HCT116 (cell line): ENCODE measurements at regions not wholly inside any gene's neighbourhood (a gene's known extent, or its start where the extent isn't known, plus 50 kb on each side); places are given as distances from the start of the nearest gene placed in this dataset.

Experiments used
- ATAC-seq: fragments of 200-7000 bp; cut with Tn5 transposase; 2 replicates; pipeline ENCODE4 v1.9.1; 2020; ENCODE audit warnings: mild to moderate bottlenecking, moderate library complexity
- BruUV-seq: library from RNA; stranded (reverse); fragments of 400-500 nt; replicated peaks from 2 replicates; lab custom pipeline; 2021; lab: Mats Ljungman, UMichigan
- CTCF ChIA-PET: fragments of 300-600 bp; sonication (Branson Sonifier 250); formaldehyde crosslinking; loops from one replicate; lab custom pipeline; 2021; ENCODE audit warnings: antibody characterized with exemption; lab: Charles Lee
- POLR2A ChIA-PET: fragments of 300-600, 350-600 bp; sonication (Branson Sonifier 250); formaldehyde crosslinking; loops from one replicate; lab custom pipeline; 2021; ENCODE audit warnings: antibody characterized with exemption; lab: Charles Lee
- RAD21 ChIA-PET, 2 experiments: fragments of 300-600 bp; sonication (Branson Sonifier 250); formaldehyde crosslinking; loops; one replicate each; lab custom pipeline; 2023; ENCODE audit warnings: low total read pairs in 2 of 2; ENCODE audit not compliant: uncharacterized antibody in 2 of 2, unreplicated experiment in 2 of 2, low non-redundant PET in 1 of 2; lab: Charles Lee
- DNase-seq: peaks from one replicate; pipeline ENCODE4 v3.0.0-alpha.2; 2010; ENCODE audit warnings: low read depth, low spot score
- H2AFZ ChIP-seq: fragments of 200-600 bp; shearing (Covaris generic), sonication (generic); 2 replicates; pipeline ENCODE4 v1.6.1; 2017; ENCODE audit warnings: low read depth, mixed run types, mixed read lengths, antibody characterized with exemption, low read length; ENCODE audit not compliant: poor library complexity, severe bottlenecking
- H3K27ac ChIP-seq: 2 replicates; pipeline ENCODE4 v1.5.1; 2012; ENCODE audit warnings: low read depth, low read length
- H3K27me3 ChIP-seq: fragments of 200-600 bp; sonication (generic); 2 replicates; pipeline ENCODE4 v1.6.1; 2016; ENCODE audit warnings: mixed run types, low read length, mixed read lengths; ENCODE audit not compliant: insufficient read depth
- H3K36me3 ChIP-seq, 2 experiments: fragments of 200-500 bp in 1 of 2; fragments of 200-600 bp in 1 of 2; sonication (Bioruptor generic) in 1 of 2; sonication (generic) in 1 of 2; 2 replicates each; pipeline versions ENCODE4 v1.5.1 to v1.6.1; 2014 to 2016; ENCODE audit warnings: low read length in 2 of 2, inconsistent platforms in 1 of 2, mixed read lengths in 1 of 2, mixed run types in 1 of 2; ENCODE audit not compliant: insufficient read depth in 2 of 2, control insufficient read depth in 1 of 2
- H3K4me1 ChIP-seq, 2 experiments: fragments of 200-600 bp in 1 of 2; sonication (generic) in 1 of 2; 2 replicates each; pipeline versions ENCODE4 v1.5.1 to v1.6.1; 2012 to 2017; ENCODE audit warnings: low read length in 2 of 2, inconsistent platforms in 1 of 2, mild to moderate bottlenecking in 1 of 2, mixed read lengths in 1 of 2, mixed run types in 1 of 2, moderate library complexity in 1 of 2; ENCODE audit not compliant: insufficient read depth in 2 of 2, control insufficient read depth in 1 of 2
- H3K4me2 ChIP-seq: fragments of 200-600 bp; sonication (generic); 2 replicates; pipeline ENCODE4 v1.6.1; 2017; ENCODE audit warnings: mixed run types, low read length, mixed read lengths
- H3K4me3 ChIP-seq, 2 experiments: fragments of 200-600 bp in 1 of 2; sonication (generic) in 1 of 2; replicated peaks in 1 of 2; 2 replicates each; pipeline ENCODE4 v1.5.1; 2011 to 2016; ENCODE audit warnings: low read length in 2 of 2, control low read depth in 1 of 2, low read depth in 1 of 2, mild to moderate bottlenecking in 1 of 2, mixed read lengths in 1 of 2, mixed run types in 1 of 2
- H3K79me2 ChIP-seq: fragments of 200-600 bp; sonication (generic); 2 replicates; pipeline ENCODE4 v1.6.1; 2017; ENCODE audit warnings: mild to moderate bottlenecking, mixed run types, low read length, moderate library complexity, mixed read lengths; ENCODE audit not compliant: insufficient read depth
- H3K9ac ChIP-seq: fragments of 200-600 bp; sonication (generic); 2 replicates; pipeline ENCODE4 v1.6.1; 2016; ENCODE audit warnings: low read length, mixed read lengths
- H3K9me2 ChIP-seq: fragments of 200-600 bp; sonication (generic), shearing (Covaris generic); 2 replicates; pipeline ENCODE4 v1.6.1; 2017; ENCODE audit warnings: mixed run types, mild to moderate bottlenecking, moderate library complexity; ENCODE audit not compliant: insufficient read depth
- H3K9me3 ChIP-seq, 2 experiments: fragments of 200-500 bp in 1 of 2; fragments of 200-600 bp in 1 of 2; sonication (Bioruptor generic) in 1 of 2; sonication (generic) in 1 of 2; 2 replicates each; pipeline ENCODE4 v1.6.1; 2014 to 2017; ENCODE audit warnings: low read length in 2 of 2, mixed read lengths in 2 of 2, inconsistent platforms in 1 of 2, low read depth in 1 of 2, mild to moderate bottlenecking in 1 of 2, mixed run types in 1 of 2, moderate library complexity in 1 of 2; ENCODE audit not compliant: control insufficient read depth in 1 of 2, insufficient read depth in 1 of 2
- H4K20me1 ChIP-seq: fragments of 200-600 bp; sonication (generic), shearing (Covaris generic); 2 replicates; pipeline ENCODE4 v1.6.1; 2017; ENCODE audit warnings: mixed run types, mild to moderate bottlenecking, moderate library complexity; ENCODE audit not compliant: insufficient read depth
- CBX3 ChIP-seq: IDR thresholded peaks from 2 replicates; pipeline ENCODE4 v1.6.1; 2012; ENCODE audit warnings: low read depth
- EGR1 ChIP-seq: IDR thresholded peaks from 2 replicates; pipeline ENCODE4 v1.6.1; 2012; ENCODE audit warnings: low read depth
- FOSL1 ChIP-seq: IDR thresholded peaks from 2 replicates; pipeline ENCODE4 v1.6.1; 2012; ENCODE audit warnings: low read depth
- POLR2AphosphoS5 ChIP-seq: IDR thresholded peaks from 2 replicates; pipeline ENCODE4 v1.6.1; 2011; ENCODE audit warnings: mild to moderate bottlenecking, low read depth, low read length, moderate library complexity
- SP1 ChIP-seq: IDR thresholded peaks from 2 replicates; pipeline ENCODE4 v1.6.1; 2012; ENCODE audit warnings: low read depth
- TCF7L2 ChIP-seq: IDR thresholded peaks from 2 replicates; pipeline ENCODE4 v1.7.0; 2011; ENCODE audit warnings: borderline replicate concordance, inconsistent platforms; ENCODE audit not compliant: insufficient read depth, insufficient read length; ENCODE audit errors: extremely low read depth
- YY1 ChIP-seq: IDR thresholded peaks from 2 replicates; pipeline ENCODE4 v1.6.1; 2011; ENCODE audit warnings: low read length, low read depth, moderate library complexity, mild to moderate bottlenecking; ENCODE audit not compliant: insufficient replicate concordance; ENCODE audit errors: extremely low read depth
- ZNF274 ChIP-seq: fragments of 200-500 bp; sonication (Bioruptor generic); IDR thresholded peaks from 2 replicates; pipeline ENCODE4 v1.6.1; 2014; ENCODE audit warnings: mild to moderate bottlenecking, low read depth, low read length, inconsistent platforms
- intact Hi-C: fragments of 100-400 bp; cut with micrococcal nuclease; formaldehyde crosslinking; loops from 2 replicates; pipeline ENCODE4 v1.10.0; 2022
- TF ChIP-seq, protein P1 (sequence below): IDR thresholded peaks from 2 replicates; pipeline ENCODE4 v1.6.1; 2011; ENCODE audit warnings: mild to moderate bottlenecking, low read length, moderate library complexity; ENCODE audit not compliant: insufficient replicate concordance; ENCODE audit errors: extremely low read depth
- TF ChIP-seq, protein P2 (sequence below): IDR thresholded peaks from 2 replicates; pipeline ENCODE4 v1.6.1; 2012

DNA sequence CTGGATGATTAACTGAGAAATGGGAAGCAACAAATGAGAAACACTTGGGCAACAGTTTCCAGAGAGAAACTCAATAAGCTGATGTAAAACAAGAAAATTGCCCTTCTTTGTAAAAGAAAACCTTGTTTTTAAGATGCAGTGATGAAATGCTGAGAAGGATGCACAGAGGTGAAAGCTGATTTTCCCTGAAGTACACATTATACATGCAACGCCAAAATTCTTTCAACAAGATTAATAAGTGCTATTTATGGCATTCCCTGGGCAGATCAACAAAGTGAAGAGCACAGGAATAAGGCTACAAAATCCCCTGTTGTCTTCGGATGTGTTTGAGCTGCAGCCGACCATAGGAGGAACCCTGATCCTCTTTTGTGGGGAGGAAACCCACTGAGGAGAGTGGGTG is 208.0 kb upstream of the ANKH start:
- CTCF ChIA-PET = no interaction called here
- intact Hi-C loops = no loop called here
- RAD21 ChIA-PET = no interaction called here
- DNase-seq (no peak), ATAC-seq (no peak)
- Histone ChIP-seq H2AFZ (no peak overlapping the region), H3K4me1 (no peaks in the 10 kb centered on the region), H3K4me2 (no peak overlapping the region), H4K20me1 (no peaks in the 10 kb centered on the region), H3K79me2 (no peaks in the 10 kb centered on the region), H3K27me3 (no peaks in the 10 kb centered on the region), H3K27ac (no peak overlapping the region), H3K36me3 (no peaks in the 10 kb centered on the region), H3K9ac (no peak overlapping the region), H3K4me3 (no peak overlapping the region), H3K9me2 (no peaks in the 10 kb centered on the region), H3K9me3 (no peaks in the 10 kb centered on the region)
- TF ChIP-seq ZNF274 (no peak), FOSL1 (no peak), TCF7L2 (no peak), CBX3 (no peak), SP1 (no peak), YY1 (no peak), EGR1 (no peak), POLR2AphosphoS5 (no peak)
- TF ChIP-seq, protein P1, sequence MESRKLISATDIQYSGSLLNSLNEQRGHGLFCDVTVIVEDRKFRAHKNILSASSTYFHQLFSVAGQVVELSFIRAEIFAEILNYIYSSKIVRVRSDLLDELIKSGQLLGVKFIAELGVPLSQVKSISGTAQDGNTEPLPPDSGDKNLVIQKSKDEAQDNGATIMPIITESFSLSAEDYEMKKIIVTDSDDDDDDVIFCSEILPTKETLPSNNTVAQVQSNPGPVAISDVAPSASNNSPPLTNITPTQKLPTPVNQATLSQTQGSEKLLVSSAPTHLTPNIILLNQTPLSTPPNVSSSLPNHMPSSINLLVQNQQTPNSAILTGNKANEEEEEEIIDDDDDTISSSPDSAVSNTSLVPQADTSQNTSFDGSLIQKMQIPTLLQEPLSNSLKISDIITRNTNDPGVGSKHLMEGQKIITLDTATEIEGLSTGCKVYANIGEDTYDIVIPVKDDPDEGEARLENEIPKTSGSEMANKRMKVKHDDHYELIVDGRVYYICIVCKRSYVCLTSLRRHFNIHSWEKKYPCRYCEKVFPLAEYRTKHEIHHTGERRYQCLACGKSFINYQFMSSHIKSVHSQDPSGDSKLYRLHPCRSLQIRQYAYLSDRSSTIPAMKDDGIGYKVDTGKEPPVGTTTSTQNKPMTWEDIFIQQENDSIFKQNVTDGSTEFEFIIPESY = no peak
- TF ChIP-seq, protein P2, sequence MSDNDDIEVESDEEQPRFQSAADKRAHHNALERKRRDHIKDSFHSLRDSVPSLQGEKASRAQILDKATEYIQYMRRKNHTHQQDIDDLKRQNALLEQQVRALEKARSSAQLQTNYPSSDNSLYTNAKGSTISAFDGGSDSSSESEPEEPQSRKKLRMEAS = no peak
- POLR2A ChIA-PET = no interaction called here
- no TSS peak for BruUV-seq
